ENCODE measurements at regions not wholly inside any gene's neighbourhood (a gene's known extent, or its start where the extent isn't known, plus 50 kb on each side); places are given as distances from the start of the nearest gene placed in this dataset.

GRCh38 chr15:66863390-66864085, 161.5 kb downstream of the SMAD6 start:
- DNase-seq (ENCODE audit: low read depth): no peak
- no peak for TF ChIP-seq CTCF (IDR thresholded peaks at IDR 0.05; ENCODE audit: control insufficient read depth, insufficient read depth, low read depth, low read length, missing control alignments)

GRCh38 chr15:66864086-66864830, 162.2 kb downstream of the SMAD6 start:
- DNase-seq (ENCODE audit: low read depth): no peak
- H3K4me3 ChIP-seq (ENCODE audit: control insufficient read depth, low read depth, low read length): no peak overlapping the region
- TF ChIP-seq CTCF (IDR thresholded peaks at IDR 0.05; ENCODE audit: control insufficient read depth, insufficient read depth, low read depth, low read length, missing control alignments): no peak

More at GRCh38 chr15:66863390-66864085, 161.5 kb downstream of the SMAD6 start:
- no peak overlapping the region for H3K4me3 ChIP-seq (ENCODE audit: control insufficient read depth, low read depth, low read length)

- H3K4me3 ChIP-seq (ENCODE audit: control insufficient read depth, low read depth, low read length): no peak overlapping the region
- no peak for TF ChIP-seq CTCF (IDR thresholded peaks at IDR 0.05; ENCODE audit: control insufficient read depth, insufficient read depth, low read depth, low read length, missing control alignments)
- no peak for DNase-seq (ENCODE audit: low read depth)
These were observed 162.8 kb downstream of the SMAD6 start for GRCh38 chr15:66864871-66865281.

GRCh38 chr15:66865622-66866611, 163.9 kb downstream of the SMAD6 start:
- DNase-seq (ENCODE audit: low read depth): no peak
- TF ChIP-seq CTCF (IDR thresholded peaks at IDR 0.05; ENCODE audit: control insufficient read depth, insufficient read depth, low read depth, low read length, missing control alignments): no peak

GRCh38 chr15:66866656-66867055, 164.6 kb downstream of the SMAD6 start:
- no peak for TF ChIP-seq CTCF (IDR thresholded peaks at IDR 0.05; ENCODE audit: control insufficient read depth, insufficient read depth, low read depth, low read length, missing control alignments)
- no peak overlapping the region for H3K4me3 ChIP-seq (ENCODE audit: control insufficient read depth, low read depth, low read length)
- DNase-seq (ENCODE audit: low read depth): no peak

More at GRCh38 chr15:66865622-66866611, 163.9 kb downstream of the SMAD6 start:
- H3K4me3 ChIP-seq (ENCODE audit: control insufficient read depth, low read depth, low read length): no peak overlapping the region

- DNase-seq (ENCODE audit: low read depth): no peak
- TF ChIP-seq CTCF (IDR thresholded peaks at IDR 0.05; ENCODE audit: control insufficient read depth, insufficient read depth, low read depth, low read length, missing control alignments): no peak
- H3K4me3 ChIP-seq (ENCODE audit: control insufficient read depth, low read depth, low read length): no peak overlapping the region
These were observed 166.9 kb downstream of the SMAD6 start for GRCh38 chr15:66868918-66869317.
